Thyroid gland (tissue), 4 donors: ENCODE measurements at regions not wholly inside any gene's neighbourhood (a gene's known extent, or its start where the extent isn't known, plus 50 kb on each side); places are given as distances from the start of the nearest gene placed in this dataset.

Source experiments
- CTCF ChIP-seq, 6 experiments: fragments of 200-600 bp in 3 of 6; fragments of 450-650 bp in 3 of 6; sonication (generic) in 3 of 6; IDR thresholded peaks; one replicate each; pipeline ENCODE4 v1.5.1; 2016 to 2019; ENCODE audit warnings: antibody characterized with exemption in 6 of 6, mild to moderate bottlenecking in 2 of 6, inconsistent platforms in 1 of 6, moderate library complexity in 1 of 6
- POLR2A ChIP-seq, 2 donors: fragments of 450-650 bp; IDR thresholded peaks; one replicate each; pipeline ENCODE4 v1.6.1; 2017; ENCODE audit warnings: antibody characterized with exemption in 2 of 2, mild to moderate bottlenecking in 2 of 2, moderate library complexity in 1 of 2

GRCh38 chr12:25056486-25057130 is 107.7 kb upstream of the BCAT1 start:
- TF ChIP-seq CTCF (IDR thresholded peaks at IDR 0.05): no peak
- no peak for TF ChIP-seq POLR2A (IDR thresholded peaks at IDR 0.05)
